ENCODE measurements at regions not wholly inside any gene's neighbourhood (a gene's known extent, or its start where the extent isn't known, plus 50 kb on each side); places are given as distances from the start of the nearest gene placed in this dataset.

DNA sequence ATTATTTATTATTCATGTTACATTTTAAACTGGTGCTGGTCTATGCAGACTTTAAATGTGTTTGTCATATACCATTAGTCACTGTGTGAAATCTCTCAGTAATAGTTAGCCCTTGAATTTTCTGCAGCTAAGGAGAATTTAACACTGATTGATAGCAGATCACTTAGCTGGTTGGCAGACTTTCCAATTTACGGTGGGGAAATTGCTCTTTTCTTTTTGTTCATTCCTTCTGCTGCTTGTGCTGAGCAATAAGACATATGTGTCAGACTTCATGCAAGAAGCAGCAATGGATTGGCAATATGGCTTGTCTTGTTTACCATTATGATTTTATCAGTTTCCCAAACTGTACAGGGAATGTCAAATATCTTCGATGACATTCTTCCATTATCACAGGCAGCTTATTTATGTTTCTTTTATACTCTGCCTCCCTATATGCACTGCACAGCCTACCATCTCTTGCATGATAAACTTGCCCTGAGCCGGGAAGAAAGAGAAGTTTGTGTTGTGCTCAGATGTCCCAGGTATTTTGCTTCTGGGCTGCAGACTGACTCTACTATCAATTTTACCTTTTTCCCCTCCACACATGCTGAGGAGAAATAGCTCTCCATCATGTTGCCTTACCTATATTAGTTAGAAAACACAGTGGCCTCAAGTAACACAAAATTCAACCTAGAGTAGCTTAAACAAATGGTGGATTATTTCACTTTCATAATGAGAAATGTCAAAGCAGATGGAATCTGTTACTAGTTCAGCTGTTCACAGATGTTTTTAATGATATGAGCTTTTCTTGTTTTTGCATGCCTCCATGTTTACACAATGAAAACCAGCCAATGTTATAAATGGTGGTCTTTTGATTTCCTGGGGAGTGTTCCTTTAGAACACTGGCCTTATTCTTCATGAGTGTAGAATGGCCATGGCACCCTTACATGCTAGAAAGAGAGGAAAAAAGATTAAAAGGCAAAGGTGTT lies 968.1 kb upstream of the GOT2 start:
- TF ChIP-seq POLR2A (IDR thresholded peaks at IDR 0.05; ENCODE audit: low read depth, low read length), result no peak
- TF ChIP-seq TAF1 (IDR thresholded peaks at IDR 0.05; ENCODE audit: borderline replicate concordance, low read depth, low read length), result no peak
- no peak for TF ChIP-seq POLR2AphosphoS5 (IDR thresholded peaks at IDR 0.05; ENCODE audit: low read depth, low read length)

Data from GM12892 (cell line).